ENCODE measurements at regions not wholly inside any gene's neighbourhood (a gene's known extent, or its start where the extent isn't known, plus 50 kb on each side); places are given as distances from the start of the nearest gene placed in this dataset.

GRCh38 chr10:108791030-108791429 is 1132.3 kb downstream of the XPNPEP1 start:
- no peak for TF ChIP-seq POLR2AphosphoS5 (IDR thresholded peaks at IDR 0.05)
- no peak for DNase-seq
- Histone ChIP-seq H3K27me3 (no peaks in the 10 kb centered on the region), H3K4me1 (no peaks in the 10 kb centered on the region), H3K27ac (no peak overlapping the region), H3K36me3 (no peaks in the 10 kb centered on the region), H3K9me3 (no peaks in the 10 kb centered on the region), H3K4me3 (no peak overlapping the region)
- intact Hi-C loops (cut with DNase I) = no loop called here
- WGBS, 2 donors = 92 to 93% methylated on average over 4 of the region's 4 CpGs

- Histone ChIP-seq H3K27me3 (no peaks in the 10 kb centered on the region), H3K4me3 (no peak overlapping the region), H3K9me3 (no peaks in the 10 kb centered on the region), H3K36me3 (no peaks in the 10 kb centered on the region), H3K27ac (no peak overlapping the region), H3K4me1 (no peaks in the 10 kb centered on the region)
- 51 to 71% methylated on average over 1 of the region's 1 CpG for WGBS, 2 donors
- intact Hi-C loops (cut with DNase I) = no loop called here
- DNase-seq = no peak
- no peak for TF ChIP-seq POLR2A (IDR thresholded peaks at IDR 0.05)
- TF ChIP-seq EP300 (IDR thresholded peaks at IDR 0.05) = no peak
- TF ChIP-seq CTCF (IDR thresholded peaks at IDR 0.05) = no peak
- no peak for TF ChIP-seq POLR2AphosphoS5 (IDR thresholded peaks at IDR 0.05)
These were observed 1133.4 kb downstream of the XPNPEP1 start for GRCh38 chr10:108789919-108790318.

- Histone ChIP-seq H3K4me3 (no peak overlapping the region), H3K27me3 (no peaks in the 10 kb centered on the region), H3K36me3 (no peaks in the 10 kb centered on the region), H3K9me3 (peaks cover 0 to 2% (median 0%) of the 10 kb centered on the region in 4 donors), H3K27ac (no peak overlapping the region), H3K4me1 (no peaks in the 10 kb centered on the region)
- DNase-seq = no peak
- 58 to 70% methylated on average over 2 of the region's 2 CpGs for WGBS, 2 donors
- TF ChIP-seq CTCF (IDR thresholded peaks at IDR 0.05) (no peak), POLR2AphosphoS5 (IDR thresholded peaks at IDR 0.05) (no peak), POLR2A (IDR thresholded peaks at IDR 0.05) (no peak), EP300 (IDR thresholded peaks at IDR 0.05) (no peak)
- intact Hi-C loops (cut with DNase I) = no loop called here
These were observed 1134.0 kb downstream of the XPNPEP1 start for GRCh38 chr10:108789336-108789735.

- Histone ChIP-seq H3K36me3 (no peaks in the 10 kb centered on the region), H3K27ac (no peak overlapping the region), H3K4me3 (no peak overlapping the region), H3K27me3 (no peaks in the 10 kb centered on the region), H3K9me3 (peaks cover 0 to 2% (median 0%) of the 10 kb centered on the region in 4 donors), H3K4me1 (no peaks in the 10 kb centered on the region)
- no peak for DNase-seq
- intact Hi-C loops (cut with DNase I) = no loop called here
- TF ChIP-seq EP300 (IDR thresholded peaks at IDR 0.05) (no peak), POLR2A (IDR thresholded peaks at IDR 0.05) (no peak), POLR2AphosphoS5 (IDR thresholded peaks at IDR 0.05) (no peak), CTCF (IDR thresholded peaks at IDR 0.05) (no peak)
- WGBS, 2 donors = 78 to 89% methylated on average over 1 of the region's 1 CpG
These were observed 1134.4 kb downstream of the XPNPEP1 start for GRCh38 chr10:108788891-108789290.

- no peak for TF ChIP-seq POLR2AphosphoS5 (IDR thresholded peaks at IDR 0.05)
- no peak for TF ChIP-seq POLR2A (IDR thresholded peaks at IDR 0.05)
- no peak for TF ChIP-seq CTCF (IDR thresholded peaks at IDR 0.05)
- no peak for TF ChIP-seq EP300 (IDR thresholded peaks at IDR 0.05)
- H3K4me3 ChIP-seq = no peak overlapping the region
- intact Hi-C loops (cut with DNase I) = no loop called here
- no peak overlapping the region for H3K27ac ChIP-seq
- 11 to 38% methylated on average over 1 of the region's 1 CpG for WGBS, 2 donors
- H3K36me3 ChIP-seq = no peaks in the 10 kb centered on the region
- DNase-seq = no peak
- peaks cover 0 to 2% (median 0%) of the 10 kb centered on the region in 4 donors for H3K9me3 ChIP-seq
- H3K4me1 ChIP-seq = no peaks in the 10 kb centered on the region
- H3K27me3 ChIP-seq = no peaks in the 10 kb centered on the region
These were observed 1135.4 kb downstream of the XPNPEP1 start for GRCh38 chr10:108787932-108788331.
